H1 (cell line): ENCODE measurements at regions not wholly inside any gene's neighbourhood (a gene's known extent, or its start where the extent isn't known, plus 50 kb on each side); places are given as distances from the start of the nearest gene placed in this dataset.

Experiments used
- CTCF ChIA-PET: fragments of 300-600 bp; sonication (Branson Sonifier 250); formaldehyde crosslinking; loops from one replicate; lab custom pipeline; 2021; ENCODE audit not compliant: partially characterized antibody; lab: Charles Lee
- POLR2A ChIA-PET: fragments of 300-600 bp; sonication (Branson Sonifier 250); formaldehyde crosslinking; loops from one replicate; lab custom pipeline; 2021; ENCODE audit warnings: inconsistent platforms; ENCODE audit not compliant: partially characterized antibody; lab: Charles Lee
- DNase-seq, 2 experiments: peaks; one replicate each; pipeline versions ENCODE4 v3.0.0 to v3.0.0-alpha.2; 2010 to 2022; ENCODE audit warnings: low spot score in 2 of 2, low read depth in 1 of 2, mixed read lengths in 1 of 2
- FAIRE-seq: peaks from 2 replicates; lab custom pipeline; 2011; peaks lifted over from hg19 to GRCh38; lab: Jason Lieb, UNC
- H2AFZ ChIP-seq: 2 replicates; pipeline ENCODE4 v1.8.1; 2012; ENCODE audit warnings: low read length, inconsistent platforms
- H2AK5ac ChIP-seq: 2 replicates; pipeline ENCODE4 v1.6.1; 2013; ENCODE audit warnings: low read depth, low read length
- H2BK120ac ChIP-seq: replicated peaks from 2 replicates; pipeline ENCODE3; 2013; ENCODE audit warnings: low read depth, low read length, inconsistent platforms
- H2BK12ac ChIP-seq: 2 replicates; pipeline ENCODE4 v1.6.1; 2013; ENCODE audit warnings: low read depth, low read length
- H2BK15ac ChIP-seq: 2 replicates; pipeline ENCODE4 v1.6.1; 2013; ENCODE audit warnings: low read length
- H2BK20ac ChIP-seq: 2 replicates; pipeline ENCODE4 v1.6.1; 2013; ENCODE audit warnings: low read length
- H2BK5ac ChIP-seq: 2 replicates; pipeline ENCODE4 v1.6.1; 2013; ENCODE audit warnings: low read depth, low read length
- H3K14ac ChIP-seq: 2 replicates; pipeline ENCODE4 v1.6.1; 2013; ENCODE audit warnings: inconsistent platforms; ENCODE audit not compliant: insufficient read length
- H3K18ac ChIP-seq: 2 replicates; pipeline ENCODE4 v1.6.1; 2013; ENCODE audit warnings: low read length; ENCODE audit errors: extremely low read depth
- H3K23ac ChIP-seq: 2 replicates; pipeline ENCODE4 v1.6.1; 2013; ENCODE audit warnings: inconsistent platforms; ENCODE audit not compliant: insufficient read length
- H3K23me2 ChIP-seq: 2 replicates; pipeline ENCODE4 v1.6.1; 2013; ENCODE audit warnings: low read depth, low read length
- H3K27ac ChIP-seq: 2 replicates; pipeline ENCODE4 v1.6.1; 2011; ENCODE audit warnings: low read depth, low read length, inconsistent platforms
- H3K27me3 ChIP-seq, 4 experiments: replicated peaks in 1 of 4; 1 replicate in 1 of 4; 2 replicates in 3 of 4; pipeline versions ENCODE4 v1.6.1 to v1.8.1; 2011 to 2013; ENCODE audit warnings: low read length in 3 of 4, mild to moderate bottlenecking in 3 of 4, inconsistent platforms in 2 of 4, mixed read lengths in 2 of 4, moderate library complexity in 1 of 4; ENCODE audit not compliant: control insufficient read depth in 3 of 4, insufficient read depth in 3 of 4; ENCODE audit errors: extremely low read depth in 1 of 4
- H3K36me3 ChIP-seq, 4 experiments: 2 replicates each; pipeline versions ENCODE4 v1.6.1 to v1.8.1; 2011 to 2013; ENCODE audit warnings: mild to moderate bottlenecking in 4 of 4, low read length in 3 of 4, moderate library complexity in 2 of 4, control low read depth in 1 of 4, inconsistent platforms in 1 of 4; ENCODE audit not compliant: insufficient read depth in 4 of 4, control insufficient read depth in 2 of 4
- H3K4ac ChIP-seq: replicated peaks from 2 replicates; pipeline ENCODE3; 2013; ENCODE audit warnings: low read length, low read depth, mixed read lengths, inconsistent platforms; ENCODE audit not compliant: insufficient read length
- H3K4me1 ChIP-seq, 4 experiments: replicated peaks in 1 of 4; 1 replicate in 1 of 4; 2 replicates in 3 of 4; pipeline versions ENCODE4 v1.6.1 to v1.8.1; 2011 to 2013; ENCODE audit warnings: low read length in 3 of 4, inconsistent platforms in 2 of 4, mixed read lengths in 1 of 4; ENCODE audit not compliant: insufficient read depth in 4 of 4, control insufficient read depth in 3 of 4
- H3K4me2 ChIP-seq, 2 experiments: 2 replicates each; pipeline versions ENCODE4 v1.6.1 to v1.8.1; 2011 to 2013; ENCODE audit warnings: low read depth in 2 of 2, low read length in 2 of 2, control low read depth in 1 of 2, inconsistent platforms in 1 of 2, mild to moderate bottlenecking in 1 of 2; ENCODE audit not compliant: insufficient read depth in 1 of 2
- H3K4me3 ChIP-seq, 4 experiments: fragments of 200-600, 300-600 bp in 1 of 4; sonication (generic), shearing (Covaris generic), sonication (Bioruptor Twin) in 1 of 4; 2 replicates each; pipeline versions ENCODE4 v1.5.1 to v1.8.1; 2011 to 2016; ENCODE audit warnings: low read length in 4 of 4, low read depth in 3 of 4, control low read depth in 2 of 4, inconsistent platforms in 2 of 4, mild to moderate bottlenecking in 2 of 4, mixed read lengths in 1 of 4, moderate library complexity in 1 of 4; ENCODE audit not compliant: insufficient read depth in 2 of 4; ENCODE audit errors: extremely low read depth in 1 of 4
- H3K56ac ChIP-seq: replicated peaks from 2 replicates; pipeline ENCODE3; 2013; ENCODE audit warnings: low read depth, mild to moderate bottlenecking, mixed read lengths, low read length, inconsistent platforms; ENCODE audit not compliant: insufficient read length
- H3K79me1 ChIP-seq: 2 replicates; pipeline ENCODE4 v1.6.1; 2013; ENCODE audit warnings: low read depth, low read length, control low read depth
- H3K79me2 ChIP-seq, 2 experiments: 2 replicates each; pipeline versions ENCODE4 v1.6.1 to v1.8.1; 2012 to 2013; ENCODE audit warnings: low read length in 2 of 2, mild to moderate bottlenecking in 2 of 2, inconsistent platforms in 1 of 2; ENCODE audit not compliant: insufficient read depth in 2 of 2, control insufficient read depth in 1 of 2
- H3K9ac ChIP-seq, 4 experiments: replicated peaks in 1 of 4; 1 replicate in 1 of 4; 2 replicates in 3 of 4; pipeline versions ENCODE4 v1.6.1 to v1.8.1; 2011 to 2013; ENCODE audit warnings: low read depth in 3 of 4, low read length in 3 of 4, control low read depth in 2 of 4, mild to moderate bottlenecking in 2 of 4, moderate library complexity in 2 of 4, inconsistent platforms in 1 of 4; ENCODE audit errors: extremely low read depth in 1 of 4
- H3K9me3 ChIP-seq, 2 experiments: 2 replicates each; pipeline versions ENCODE4 v1.6.1 to v1.8.1; 2012 to 2013; ENCODE audit warnings: mild to moderate bottlenecking in 2 of 2, moderate library complexity in 2 of 2, control low read depth in 1 of 2, inconsistent platforms in 1 of 2, low read depth in 1 of 2, low read length in 1 of 2, mixed read lengths in 1 of 2; ENCODE audit not compliant: insufficient read depth in 2 of 2
- H4K20me1 ChIP-seq, 2 experiments: replicated peaks in 1 of 2; 2 replicates each; pipeline versions ENCODE3 to v1.8.1; 2011 to 2013; ENCODE audit warnings: inconsistent platforms in 2 of 2, low read length in 2 of 2, mild to moderate bottlenecking in 1 of 2; ENCODE audit not compliant: insufficient read depth in 2 of 2, control insufficient read depth in 1 of 2
- H4K5ac ChIP-seq: 2 replicates; pipeline ENCODE4 v1.6.1; 2013; ENCODE audit warnings: low read length, low read depth, mixed read lengths, inconsistent platforms; ENCODE audit not compliant: insufficient read length
- H4K8ac ChIP-seq: 2 replicates; pipeline ENCODE4 v1.8.0; 2013; ENCODE audit warnings: mild to moderate bottlenecking, moderate library complexity, low read length, inconsistent platforms; ENCODE audit not compliant: insufficient read depth; ENCODE audit errors: extremely low read depth
- H4K91ac ChIP-seq: replicated peaks from 2 replicates; pipeline ENCODE3; 2013; ENCODE audit warnings: low read length, mixed read lengths, inconsistent platforms; ENCODE audit not compliant: insufficient read length
- GTF2F1 ChIP-seq: IDR thresholded peaks from 2 replicates; pipeline ENCODE4 v1.6.1; 2012; ENCODE audit warnings: low read depth, low read length, improper control_type of control experiment, borderline replicate concordance
- WGBS, 2 experiments: shearing (Covaris generic) in 1 of 2; methylation state at CpG; one replicate each; pipeline versions ENCODE4 v1.1.6 to v1.1.7; 2013 to 2015; ENCODE audit warnings: low lambda C conversion rate in 2 of 2, mixed read lengths in 2 of 2, inconsistent platforms in 1 of 2, low coverage in 1 of 2, missing lambda C conversion rate in 1 of 2; ENCODE audit not compliant: insufficient replicate concordance in 2 of 2, insufficient coverage in 1 of 2, insufficient read length in 1 of 2; ENCODE audit errors: extremely low coverage in 1 of 2, missing lambda C conversion rate in 1 of 2; 5-methylcytosine and 5-hydroxymethylcytosine counted together

- no peak for TF ChIP-seq GTF2F1
- TF ChIP-seq, all 59 proteins: peak for 0
- Histone ChIP-seq H3K23ac (no peak overlapping the region), H4K5ac (no peak overlapping the region), H3K18ac (no peak overlapping the region), H2AK5ac (no peak overlapping the region), H3K4me2 (no peak overlapping the region), H3K9me3 (no peaks in the 10 kb centered on the region), H3K36me3 (no peaks in the 10 kb centered on the region), H2BK12ac (no peak overlapping the region), H3K4me1 (no peaks in the 10 kb centered on the region), H3K4ac (no peak overlapping the region), H3K27ac (no peak overlapping the region), H3K9ac (no peak overlapping the region), H2BK15ac (no peak overlapping the region), H3K79me1 (no peaks in the 10 kb centered on the region), H4K8ac (no peak overlapping the region), H3K27me3 (no peaks in the 10 kb centered on the region), H4K91ac (no peak overlapping the region), H2BK120ac (no peak overlapping the region), H4K20me1 (peaks cover 0 to 1% of the 10 kb centered on the region in 2 experiments), H3K56ac (no peak overlapping the region), H2BK20ac (no peak overlapping the region), H3K4me3 (no peak overlapping the region), H3K14ac (no peak overlapping the region), H3K79me2 (no peaks in the 10 kb centered on the region), H2AFZ (no peak overlapping the region), H2BK5ac (no peak overlapping the region), H3K23me2 (no peaks in the 10 kb centered on the region; the same call in 1 of the 2 replicates)
- CTCF ChIA-PET: no interaction called here
- DNase-seq (no peak), FAIRE-seq (no peak)
- POLR2A ChIA-PET: interaction anchor here (0.7 kb wide), 1 partner anchor 74 kb away, joined by 3 read pairs; no protein-coding TSS in a partner anchor
- 91% methylated on average over 3 of the region's 3 CpGs; no CpG with 5 or more reads in 1 of the 2 experiments for WGBS, 2 experiments
These were observed 72.5 kb upstream of the ACAN start for GRCh38 chr15:88730751-88731150.
